GM12875 (cell line): ENCODE measurements at regions not wholly inside any gene's neighbourhood (a gene's known extent, or its start where the extent isn't known, plus 50 kb on each side); places are given as distances from the start of the nearest gene placed in this dataset.

Experiments
- H3K4me3 ChIP-seq: one replicate; pipeline ENCODE4 v1.5.1; 2011; ENCODE audit warnings: low read depth, low read length, control low read depth
- CTCF ChIP-seq: IDR thresholded peaks from 2 replicates; pipeline ENCODE4 v1.5.1; 2011; ENCODE audit warnings: low read depth, mild to moderate bottlenecking, control low read depth, inconsistent platforms, low read length, moderate library complexity, borderline replicate concordance; ENCODE audit not compliant: insufficient read depth

- H3K4me3 ChIP-seq, result no peak overlapping the region
- no peak for TF ChIP-seq CTCF
Observed at GRCh38 chr7:22640269-22640668, 86.7 kb upstream of the IL6 start.

- no peak for TF ChIP-seq CTCF
- no peak overlapping the region for H3K4me3 ChIP-seq
Observed at GRCh38 chr7:22639396-22639795, 87.6 kb upstream of the IL6 start.

- no peak overlapping the region for H3K4me3 ChIP-seq
- TF ChIP-seq CTCF, result no peak
Observed at GRCh38 chr7:22635349-22635748, 91.7 kb upstream of the IL6 start.

- no peak overlapping the region for H3K4me3 ChIP-seq
- TF ChIP-seq CTCF, result no peak
Observed at GRCh38 chr7:22633954-22634474, 93.0 kb upstream of the IL6 start.

- TF ChIP-seq CTCF, result no peak
- no peak overlapping the region for H3K4me3 ChIP-seq
Observed at GRCh38 chr7:22633286-22633953, 93.6 kb upstream of the IL6 start.

- H3K4me3 ChIP-seq, result no peak overlapping the region
- no peak for TF ChIP-seq CTCF
Observed at GRCh38 chr7:22632674-22633073, 94.3 kb upstream of the IL6 start.

- H3K4me3 ChIP-seq, result no peak overlapping the region
- TF ChIP-seq CTCF, result no peak
Observed at GRCh38 chr7:22631730-22632129, 95.3 kb upstream of the IL6 start.
